ENCODE measurements at regions not wholly inside any gene's neighbourhood (a gene's known extent, or its start where the extent isn't known, plus 50 kb on each side); places are given as distances from the start of the nearest gene placed in this dataset.
"Not testable (repeated sequence)": the region's sequence is repeated elsewhere in the genome, so short reads cannot be mapped to it uniquely, and the experiment has no call there.

GRCh38 chr6:142998739-142999138 lies 53.8 kb upstream of the HIVEP2 start:
- H3K27ac Mint-ChIP-seq; intact Hi-C loops (cut with micrococcal nuclease); H3K4me1 Mint-ChIP-seq (ENCODE audit: low read depth); H3K27me3 Mint-ChIP-seq; H3K4me3 Mint-ChIP-seq; H3K9me3 Mint-ChIP-seq; H3K36me3 Mint-ChIP-seq (ENCODE audit: low read depth): not testable (repeated sequence)

- intact Hi-C loops (cut with micrococcal nuclease), result no loop called here
Measured at GRCh38 chr6:143000811-143001210, 55.8 kb upstream of the HIVEP2 start.

GRCh38 chr6:143002686-143003085 lies 57.7 kb upstream of the HIVEP2 start:
- H3K27ac Mint-ChIP-seq, result no peak overlapping the region
- H3K4me1 Mint-ChIP-seq (ENCODE audit: low read depth), result peaks cover 4% of the 10 kb centered on the region

More at GRCh38 chr6:143000811-143001210, 55.8 kb upstream of the HIVEP2 start:
- Mint-ChIP-seq H3K4me3 (no peak overlapping the region), H3K27ac (no peak overlapping the region), H3K27me3 (no peaks in the 10 kb centered on the region), H3K9me3 (peaks cover 10% of the 10 kb centered on the region), H3K36me3 (ENCODE audit: low read depth) (no peaks in the 10 kb centered on the region), H3K4me1 (ENCODE audit: low read depth) (peaks cover 4% of the 10 kb centered on the region)

GRCh38 chr6:143003676-143004075 lies 57.0 kb upstream of the AIG1 start:
- intact Hi-C loops (cut with micrococcal nuclease), result no loop called here

More at GRCh38 chr6:143002686-143003085, 57.7 kb upstream of the HIVEP2 start:
- H3K9me3 Mint-ChIP-seq, result peaks cover 10% of the 10 kb centered on the region
- H3K4me3 Mint-ChIP-seq, result no peak overlapping the region
- no peaks in the 10 kb centered on the region for H3K36me3 Mint-ChIP-seq (ENCODE audit: low read depth)
- intact Hi-C loops (cut with micrococcal nuclease), result no loop called here
- H3K27me3 Mint-ChIP-seq, result peaks cover 5% of the 10 kb centered on the region

DNA sequence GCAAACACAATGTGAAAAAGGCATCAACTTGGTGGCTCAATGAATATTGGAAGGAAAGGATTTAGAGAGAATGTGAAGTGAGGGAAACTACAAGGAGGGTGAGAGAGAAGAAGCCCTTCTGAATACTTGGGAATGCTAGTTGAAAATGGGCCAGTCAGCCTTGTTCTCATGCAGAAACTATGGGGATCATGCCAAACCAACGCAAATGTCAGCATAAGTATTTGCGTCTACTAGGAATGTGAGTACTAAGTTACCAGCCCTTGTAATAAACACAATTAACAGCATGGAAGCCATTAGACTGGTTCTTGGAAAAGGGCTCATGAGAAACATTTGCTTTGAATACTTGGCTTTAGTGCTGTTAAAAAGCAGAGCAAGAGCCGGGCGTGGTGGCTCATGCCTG lies 54.9 kb upstream of the AIG1 start:
- intact Hi-C loops (cut with micrococcal nuclease), result no loop called here
- Mint-ChIP-seq H3K4me1 (ENCODE audit: low read depth) (peaks cover 4% of the 10 kb centered on the region), H3K27ac (no peak overlapping the region), H3K9me3 (no peaks in the 10 kb centered on the region), H3K4me3 (no peak overlapping the region), H3K27me3 (peaks cover 5% of the 10 kb centered on the region), H3K36me3 (ENCODE audit: low read depth) (no peaks in the 10 kb centered on the region)

More at GRCh38 chr6:143003676-143004075, 57.0 kb upstream of the AIG1 start:
- H3K27me3 Mint-ChIP-seq, result peaks cover 5% of the 10 kb centered on the region
- peaks cover 4% of the 10 kb centered on the region for H3K4me1 Mint-ChIP-seq (ENCODE audit: low read depth)
- peaks cover 10% of the 10 kb centered on the region for H3K9me3 Mint-ChIP-seq
- no peak overlapping the region for H3K27ac Mint-ChIP-seq
- H3K4me3 Mint-ChIP-seq, result no peak overlapping the region
- H3K36me3 Mint-ChIP-seq (ENCODE audit: low read depth), result no peaks in the 10 kb centered on the region

GRCh38 chr6:143006787-143007186 lies 53.9 kb upstream of the AIG1 start:
- peaks cover 4% of the 10 kb centered on the region for H3K4me1 Mint-ChIP-seq (ENCODE audit: low read depth)
- H3K4me3 Mint-ChIP-seq, result no peak overlapping the region
- no peaks in the 10 kb centered on the region for H3K9me3 Mint-ChIP-seq
- no peaks in the 10 kb centered on the region for H3K36me3 Mint-ChIP-seq (ENCODE audit: low read depth)
- peaks cover 5% of the 10 kb centered on the region for H3K27me3 Mint-ChIP-seq
- intact Hi-C loops (cut with micrococcal nuclease), result no loop called here
- no peak overlapping the region for H3K27ac Mint-ChIP-seq

DNA sequence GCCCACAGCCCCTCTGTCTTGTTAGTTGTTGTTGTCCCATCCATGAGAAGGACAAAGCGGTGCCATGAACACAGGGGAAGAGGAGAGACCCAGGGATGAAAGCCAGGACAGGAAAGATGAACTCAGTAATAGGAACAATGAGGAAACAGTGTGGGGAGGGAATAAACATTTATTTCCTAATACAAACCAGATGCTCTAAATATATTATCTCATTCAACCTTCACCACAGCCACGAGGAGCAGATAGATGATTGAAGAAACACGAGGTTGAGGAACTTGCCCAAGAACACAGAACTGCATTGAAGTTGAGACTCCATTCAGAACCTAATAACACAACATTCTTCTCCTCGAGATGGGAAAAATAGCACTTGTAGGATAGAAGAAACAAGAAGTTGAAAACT lies 53.0 kb upstream of the AIG1 start:
- peaks cover 5% of the 10 kb centered on the region for H3K27me3 Mint-ChIP-seq
- no peak overlapping the region for H3K27ac Mint-ChIP-seq
- H3K4me3 Mint-ChIP-seq, result no peak overlapping the region

GRCh38 chr6:143009851-143010250 lies 50.8 kb upstream of the AIG1 start:
- no peaks in the 10 kb centered on the region for H3K36me3 Mint-ChIP-seq (ENCODE audit: low read depth)
- H3K27me3 Mint-ChIP-seq, result peaks cover 5% of the 10 kb centered on the region
- no peaks in the 10 kb centered on the region for H3K4me1 Mint-ChIP-seq (ENCODE audit: low read depth)
- intact Hi-C loops (cut with micrococcal nuclease), result loop anchor here (10.0 kb wide), 1 partner anchor 55 kb away; no protein-coding TSS in a partner anchor
- no peaks in the 10 kb centered on the region for H3K9me3 Mint-ChIP-seq
- no peak overlapping the region for H3K4me3 Mint-ChIP-seq
- H3K27ac Mint-ChIP-seq, result no peak overlapping the region

More for the DNA sequence above, 53.0 kb upstream of the AIG1 start:
- intact Hi-C loops (cut with micrococcal nuclease), result no loop called here
- Mint-ChIP-seq H3K9me3 (no peaks in the 10 kb centered on the region), H3K36me3 (ENCODE audit: low read depth) (no peaks in the 10 kb centered on the region), H3K4me1 (ENCODE audit: low read depth) (peaks cover 4% of the 10 kb centered on the region)
